ENCODE measurements at regions not wholly inside any gene's neighbourhood (a gene's known extent, or its start where the extent isn't known, plus 50 kb on each side); places are given as distances from the start of the nearest gene placed in this dataset.

DNA sequence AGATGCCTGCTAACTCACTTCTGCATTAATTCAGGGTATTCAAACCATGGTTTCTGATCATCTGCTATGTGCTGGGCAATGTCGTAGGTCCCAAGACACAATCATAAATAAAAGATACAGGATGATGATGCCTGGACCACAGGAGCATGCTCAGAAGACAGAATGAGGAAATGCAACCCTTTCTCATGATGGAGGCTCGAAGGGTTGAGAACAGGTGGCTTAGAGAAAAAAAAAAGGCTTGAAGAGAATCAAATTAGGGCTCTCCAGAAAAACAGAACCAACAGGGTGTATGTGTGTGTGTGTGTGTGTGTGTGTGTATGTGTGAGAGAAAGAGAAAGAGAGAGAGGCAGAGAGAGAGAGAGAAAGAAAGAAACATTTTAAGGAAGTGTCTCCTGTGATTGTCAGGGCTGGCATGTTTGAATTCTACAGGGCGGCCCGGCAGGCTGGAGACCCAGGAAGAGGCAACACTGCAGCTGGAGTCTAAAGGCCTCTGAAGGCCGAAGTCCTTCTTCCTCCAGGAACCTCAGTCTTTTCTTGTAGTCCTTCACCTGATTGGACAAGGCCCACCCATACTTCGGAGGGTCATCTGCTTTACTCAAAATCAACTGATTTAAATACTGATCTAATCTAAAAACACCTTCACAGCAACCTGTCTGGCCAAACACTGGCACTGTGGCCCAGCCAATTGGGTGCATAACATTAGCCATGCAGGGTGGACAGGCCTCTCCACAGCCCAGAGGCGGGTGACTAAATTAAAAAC, 143.8 kb downstream of the ERMARD start:
- no peak for TF ChIP-seq CTCF (IDR thresholded peaks at IDR 0.05; ENCODE audit: poor library complexity)
- no peak for TF ChIP-seq EZH2 (IDR thresholded peaks at IDR 0.05; ENCODE audit: borderline replicate concordance)
- TF ChIP-seq EZH2phosphoT487 (IDR thresholded peaks at IDR 0.05; ENCODE audit: low read depth, severe bottlenecking, unreplicated experiment) = no peak
